Astrocyte of the spinal cord (primary cell): ENCODE measurements at regions not wholly inside any gene's neighbourhood (a gene's known extent, or its start where the extent isn't known, plus 50 kb on each side); places are given as distances from the start of the nearest gene placed in this dataset.
"Not testable (repeated sequence)": the region's sequence is repeated elsewhere in the genome, so short reads cannot be mapped to it uniquely, and the experiment has no call there.

ENCODE experiments used
- DNase-seq: peaks from one replicate; pipeline ENCODE4 v3.0.0; 2011; ENCODE audit warnings: low read depth, low spot score
- H3K4me3 ChIP-seq: 2 replicates; pipeline ENCODE4 v1.5.1; 2011; ENCODE audit warnings: low read depth, mild to moderate bottlenecking, low read length, moderate library complexity
- CTCF ChIP-seq: IDR thresholded peaks from 2 replicates; pipeline ENCODE4 v1.5.1; 2012; ENCODE audit warnings: low read depth, mild to moderate bottlenecking, low read length, inconsistent platforms
- in situ Hi-C: cut with HindIII; loops from 2 replicates; pipeline ENCODE4 v1.10.0; 2017; ENCODE audit warnings: low sequenced_read_pairs

- TF ChIP-seq CTCF: no peak
- in situ Hi-C loops: no loop called here
- no peak overlapping the region for H3K4me3 ChIP-seq
- DNase-seq: no peak
Measured at GRCh38 chr5:116771466-116772151, 197.0 kb upstream of the SEMA6A start.

GRCh38 chr5:116769953-116770352 is 195.3 kb upstream of the SEMA6A start:
- DNase-seq, in situ Hi-C loops, H3K4me3 ChIP-seq: not testable (repeated sequence)

- no peak overlapping the region for H3K4me3 ChIP-seq
- in situ Hi-C loops: no loop called here
- no peak for TF ChIP-seq CTCF
- no peak for DNase-seq
Measured at GRCh38 chr5:116769470-116769869, 194.8 kb upstream of the SEMA6A start.

GRCh38 chr5:116766470-116766947 is 191.9 kb upstream of the SEMA6A start:
- peak; percentile 97 for DNase-seq
- no peak for TF ChIP-seq CTCF
- in situ Hi-C loops: no loop called here
- H3K4me3 ChIP-seq: no peak overlapping the region

- H3K4me3 ChIP-seq: no peak overlapping the region
- DNase-seq: peak; percentile 54
- in situ Hi-C loops: no loop called here
- TF ChIP-seq CTCF: no peak
Measured at GRCh38 chr5:116765441-116765840, 190.8 kb upstream of the SEMA6A start.

- no peak for DNase-seq
- H3K4me3 ChIP-seq: no peak overlapping the region
- TF ChIP-seq CTCF: no peak
- in situ Hi-C loops: no loop called here
Measured at GRCh38 chr5:116764941-116765340, 190.3 kb upstream of the SEMA6A start.

GRCh38 chr5:116763987-116764866 is 189.6 kb upstream of the SEMA6A start:
- peak; percentile 62 for DNase-seq
- H3K4me3 ChIP-seq: no peak overlapping the region
- in situ Hi-C loops: no loop called here
- no peak for TF ChIP-seq CTCF
